ENCODE measurements at regions not wholly inside any gene's neighbourhood (a gene's known extent, or its start where the extent isn't known, plus 50 kb on each side); places are given as distances from the start of the nearest gene placed in this dataset.

- H3K4me2 ChIP-seq (ENCODE audit: insufficient read depth, low read length): no peak overlapping the region
- no peaks in the 10 kb centered on the region for H3K9me3 ChIP-seq (replicated peaks; ENCODE audit: control insufficient read depth, insufficient read depth, low read length)
- ChIA-PET POLR2A (no interaction called here), CTCF (no interaction called here)
- H3K79me2 ChIP-seq (ENCODE audit: control insufficient read depth, insufficient read depth, low read length): no peaks in the 10 kb centered on the region
- no peaks in the 10 kb centered on the region for H3K36me3 ChIP-seq (ENCODE audit: control insufficient read depth in 2 of 2, extremely low read depth in 1 of 2, insufficient read depth in 2 of 2, low read length in 2 of 2)
- intact Hi-C loops (cut with micrococcal nuclease) (loop anchor here (5.0 kb wide), 1 partner anchor 207 kb away; no protein-coding TSS in a partner anchor), dilution Hi-C loops (cut with MboI; ENCODE audit: extremely low pct_ligation_motif_present, low sequenced_read_pairs) (no loop called here)
- FAIRE-seq (no peak), DNase-seq (ENCODE audit: low read depth, low spot score) (no peak)
- H3K9ac ChIP-seq (replicated peaks; ENCODE audit: extremely low read depth, insufficient read depth, low read length): no peak overlapping the region
- H3K27ac ChIP-seq (ENCODE audit: insufficient read depth, low read depth, low read length): no peak overlapping the region
- no TSS peak for BruUV-seq (replicated peaks)
- TF ChIP-seq POLR2A (IDR thresholded peaks at IDR 0.05; ENCODE audit: low read depth, low read length) (no peak), MYC (IDR thresholded peaks at IDR 0.05; ENCODE audit: low read depth, low read length) (no peak), FOS (IDR thresholded peaks at IDR 0.05; ENCODE audit: borderline replicate concordance, insufficient read depth, low read length) (no peak), CTCF (IDR thresholded peaks at IDR 0.05; ENCODE audit: extremely low read depth in 1 of 2, insufficient read depth in 1 of 2, low read depth in 1 of 2, low read length in 2 of 2) (no peak)
- TF ChIP-seq, protein P1, sequence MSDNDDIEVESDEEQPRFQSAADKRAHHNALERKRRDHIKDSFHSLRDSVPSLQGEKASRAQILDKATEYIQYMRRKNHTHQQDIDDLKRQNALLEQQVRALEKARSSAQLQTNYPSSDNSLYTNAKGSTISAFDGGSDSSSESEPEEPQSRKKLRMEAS (IDR thresholded peaks at IDR 0.05; ENCODE audit: insufficient read depth, insufficient read length): no peak
- no peaks in the 10 kb centered on the region for H4K20me1 ChIP-seq (replicated peaks; ENCODE audit: control insufficient read depth, extremely low read depth, insufficient read depth, low read length)
- H3K27me3 ChIP-seq (ENCODE audit: control insufficient read depth in 2 of 2, insufficient read depth in 2 of 2, low read length in 2 of 2): no peaks in the 10 kb centered on the region
- H2AFZ ChIP-seq (ENCODE audit: low read depth, low read length): no peak overlapping the region
- no peaks in the 10 kb centered on the region for H3K9me1 ChIP-seq (replicated peaks; ENCODE audit: control insufficient read depth, extremely low read depth, insufficient read depth, low read length)
- H3K4me1 ChIP-seq (ENCODE audit: control insufficient read depth, extremely low read depth, insufficient read depth, low read length): no peaks in the 10 kb centered on the region
- no peak overlapping the region for H3K4me3 ChIP-seq (replicated peaks in 1 of 3; ENCODE audit: insufficient read depth in 1 of 3, low read depth in 1 of 3, low read length in 3 of 3)
Measured at GRCh38 chr7:81449105-81449504, 320.7 kb downstream of the HGF start.

GRCh38 chr7:81447351-81447952 is 322.4 kb downstream of the HGF start:
- DNase-seq (ENCODE audit: low read depth, low spot score) (peak; percentile 14), FAIRE-seq (no peak)
- no peaks in the 10 kb centered on the region for H3K4me1 ChIP-seq (ENCODE audit: control insufficient read depth, extremely low read depth, insufficient read depth, low read length)
- H3K79me2 ChIP-seq (ENCODE audit: control insufficient read depth, insufficient read depth, low read length): no peaks in the 10 kb centered on the region
- H3K27ac ChIP-seq (ENCODE audit: insufficient read depth, low read depth, low read length): no peak overlapping the region
- H3K9ac ChIP-seq (replicated peaks; ENCODE audit: extremely low read depth, insufficient read depth, low read length): no peak overlapping the region
- H3K4me2 ChIP-seq (ENCODE audit: insufficient read depth, low read length): no peak overlapping the region
- peak; percentile 18 to 21 for TF ChIP-seq CTCF (IDR thresholded peaks at IDR 0.05; ENCODE audit: extremely low read depth in 1 of 2, insufficient read depth in 1 of 2, low read depth in 1 of 2, low read length in 2 of 2)
- TF ChIP-seq POLR2A (IDR thresholded peaks at IDR 0.05; ENCODE audit: low read depth, low read length): no peak
- intact Hi-C loops (cut with micrococcal nuclease) (loop anchor here (1.0 to 5.0 kb wide), 3 partner anchors 205 to 749 kb away; no protein-coding TSS in a partner anchor), dilution Hi-C loops (cut with MboI; ENCODE audit: extremely low pct_ligation_motif_present, low sequenced_read_pairs) (no loop called here)
- H3K4me3 ChIP-seq (replicated peaks in 1 of 3; ENCODE audit: insufficient read depth in 1 of 3, low read depth in 1 of 3, low read length in 3 of 3): no peak overlapping the region
- CTCF ChIA-PET: interaction anchor here (1.0 to 2.1 kb wide), 8 partner anchors 10 to 750 kb away, joined by 3 to 15 read pairs (median 6); partner anchors contain the start of gene SEMA3C
- H3K36me3 ChIP-seq (ENCODE audit: control insufficient read depth in 2 of 2, extremely low read depth in 1 of 2, insufficient read depth in 2 of 2, low read length in 2 of 2): no peaks in the 10 kb centered on the region
- H4K20me1 ChIP-seq (replicated peaks; ENCODE audit: control insufficient read depth, extremely low read depth, insufficient read depth, low read length): no peaks in the 10 kb centered on the region
- H2AFZ ChIP-seq (ENCODE audit: low read depth, low read length): no peak overlapping the region
- H3K27me3 ChIP-seq (ENCODE audit: control insufficient read depth in 2 of 2, insufficient read depth in 2 of 2, low read length in 2 of 2): no peaks in the 10 kb centered on the region
- H3K9me1 ChIP-seq (replicated peaks; ENCODE audit: control insufficient read depth, extremely low read depth, insufficient read depth, low read length): no peaks in the 10 kb centered on the region
- no TSS peak for BruUV-seq (replicated peaks)
- POLR2A ChIA-PET: no interaction called here
- no peaks in the 10 kb centered on the region for H3K9me3 ChIP-seq (replicated peaks; ENCODE audit: control insufficient read depth, insufficient read depth, low read length)
